WTC11 (cell line): ENCODE measurements at regions not wholly inside any gene's neighbourhood (a gene's known extent, or its start where the extent isn't known, plus 50 kb on each side); places are given as distances from the start of the nearest gene placed in this dataset.

Source experiments
- ATAC-seq: fragments of 200-7000 bp; cut with Tn5 transposase; 2 replicates; pipeline ENCODE4 v1.10.0; 2021; ENCODE audit warnings: mild to moderate bottlenecking, moderate library complexity
- CTCF ChIA-PET: fragments of 300-600 bp; sonication (Branson Sonifier 250); formaldehyde crosslinking; loops from one replicate; lab custom pipeline; 2021; ENCODE audit warnings: antibody characterized with exemption; lab: Charles Lee
- POLR2A ChIA-PET: fragments of 350-600 bp; sonication (Branson Sonifier 250); formaldehyde crosslinking; loops from one replicate; lab custom pipeline; 2021; ENCODE audit warnings: antibody characterized with exemption; lab: Charles Lee
- DNase-seq: peaks from one replicate; pipeline ENCODE4 v3.0.0; 2021; ENCODE audit warnings: low spot score
- H3K27ac Mint-ChIP-seq: 2 replicates; pipeline ENCODE4 v1.8.0; 2021; ENCODE audit warnings: mixed read lengths
- H3K27me3 Mint-ChIP-seq: 2 replicates; pipeline ENCODE4 v1.8.0; 2021; ENCODE audit warnings: low read depth, mild to moderate bottlenecking, moderate library complexity, mixed read lengths
- H3K36me3 Mint-ChIP-seq: 2 replicates; pipeline ENCODE4 v1.8.0; 2021; ENCODE audit warnings: mixed read lengths
- H3K4me1 Mint-ChIP-seq: 2 replicates; pipeline ENCODE4 v1.8.0; 2022; ENCODE audit warnings: mixed read lengths
- H3K4me3 Mint-ChIP-seq: 2 replicates; pipeline ENCODE4 v1.8.0; 2021; ENCODE audit warnings: mild to moderate bottlenecking, moderate library complexity, mixed read lengths
- H3K9me3 Mint-ChIP-seq: 2 replicates; pipeline ENCODE4 v1.8.0; 2021; ENCODE audit warnings: mixed read lengths
- ATF1 ChIP-seq: sonication (generic); formaldehyde crosslinking; IDR thresholded peaks from 2 replicates; pipeline ENCODE4 v1.8.1; 2023; ENCODE audit warnings: mild to moderate bottlenecking, moderate library complexity, missing genetic modification reagents
- ATF2 ChIP-seq: sonication (generic); formaldehyde crosslinking; IDR thresholded peaks from 2 replicates; pipeline ENCODE4 v1.8.1; 2022; ENCODE audit warnings: low read depth, missing genetic modification reagents, borderline replicate concordance
- ATF3 ChIP-seq: sonication (generic); formaldehyde crosslinking; conservative IDR thresholded peaks from 2 replicates; pipeline ENCODE4 v1.8.1; 2022; ENCODE audit warnings: mild to moderate bottlenecking, missing genetic modification reagents
- CREB1 ChIP-seq: sonication (generic); formaldehyde crosslinking; IDR thresholded peaks from 2 replicates; pipeline ENCODE4 v1.8.0; 2023; ENCODE audit warnings: mild to moderate bottlenecking, missing genetic modification reagents
- E2F5 ChIP-seq: sonication (generic); formaldehyde crosslinking; IDR thresholded peaks from 2 replicates; pipeline ENCODE4 v1.8.1; 2022; ENCODE audit warnings: mild to moderate bottlenecking, moderate library complexity, missing genetic modification reagents
- ELF4 ChIP-seq: sonication (generic); formaldehyde crosslinking; IDR thresholded peaks from 2 replicates; pipeline ENCODE4 v1.8.1; 2022; ENCODE audit warnings: low read depth, mild to moderate bottlenecking, moderate library complexity, missing genetic modification reagents
- ETV6 ChIP-seq: sonication (generic); formaldehyde crosslinking; IDR thresholded peaks from 2 replicates; pipeline ENCODE4 v1.8.1; 2022; ENCODE audit warnings: mild to moderate bottlenecking, missing genetic modification reagents
- FOXJ3 ChIP-seq: sonication (generic); formaldehyde crosslinking; IDR thresholded peaks from 2 replicates; pipeline ENCODE4 v1.9.0; 2021; ENCODE audit warnings: missing genetic modification reagents, mild to moderate bottlenecking, borderline replicate concordance
- KAT7 ChIP-seq: sonication (generic); formaldehyde crosslinking; IDR thresholded peaks from 2 replicates; pipeline ENCODE4 v1.8.1; 2023; ENCODE audit warnings: missing genetic modification reagents, mild to moderate bottlenecking, borderline replicate concordance
- NFATC4 ChIP-seq: fragments of 250-450 bp; sonication (Bioruptor Pico); IDR thresholded peaks from 2 replicates; pipeline ENCODE4 v1.9.0; 2021; ENCODE audit warnings: mild to moderate bottlenecking
- NR3C1 ChIP-seq: sonication (generic); formaldehyde crosslinking; conservative IDR thresholded peaks from 2 replicates; pipeline ENCODE4 v1.8.1; 2023; ENCODE audit warnings: low read depth, mild to moderate bottlenecking, missing genetic modification reagents
- PRRX2 ChIP-seq: fragments of 250-450 bp; sonication (Bioruptor Pico); IDR thresholded peaks from 2 replicates; pipeline ENCODE4 v1.8.0; 2021; ENCODE audit warnings: mild to moderate bottlenecking
- RORB ChIP-seq: fragments of 250-450 bp; sonication (Bioruptor Pico); IDR thresholded peaks from 2 replicates; pipeline ENCODE4 v1.9.0; 2021; ENCODE audit warnings: mild to moderate bottlenecking
- SMAD4 ChIP-seq: sonication (generic); formaldehyde crosslinking; IDR thresholded peaks from 2 replicates; pipeline ENCODE4 v1.8.0; 2022; ENCODE audit warnings: mild to moderate bottlenecking, missing genetic modification reagents
- TEAD1 ChIP-seq: sonication (generic); formaldehyde crosslinking; IDR thresholded peaks from 2 replicates; pipeline ENCODE4 v1.8.0; 2022; ENCODE audit warnings: mild to moderate bottlenecking, missing genetic modification reagents
- ZBTB21 ChIP-seq: sonication (generic); formaldehyde crosslinking; IDR thresholded peaks from 2 replicates; pipeline ENCODE4 v1.8.1; 2023; ENCODE audit warnings: mild to moderate bottlenecking, missing genetic modification reagents, borderline replicate concordance
- ZMAT4 ChIP-seq: fragments of 250-450 bp; sonication (Bioruptor Pico); IDR thresholded peaks from 2 replicates; pipeline ENCODE4 v1.9.0; 2021; ENCODE audit warnings: mild to moderate bottlenecking
- ZNF219 ChIP-seq: sonication (generic); formaldehyde crosslinking; IDR thresholded peaks from 2 replicates; pipeline ENCODE4 v1.8.0; 2023; ENCODE audit warnings: missing genetic modification reagents, mild to moderate bottlenecking, borderline replicate concordance
- ZNF396 ChIP-seq: fragments of 250-450 bp; sonication (Bioruptor Pico); IDR thresholded peaks from 2 replicates; pipeline ENCODE4 v1.8.0; 2021; ENCODE audit warnings: mild to moderate bottlenecking, moderate library complexity, borderline replicate concordance
- ZNF671 ChIP-seq: fragments of 250-450 bp; sonication (Bioruptor Pico); IDR thresholded peaks from 2 replicates; pipeline ENCODE4 v1.8.0; 2021; ENCODE audit warnings: mild to moderate bottlenecking
- ZSCAN18 ChIP-seq: fragments of 250-450 bp; sonication (Bioruptor Pico); IDR thresholded peaks from 2 replicates; pipeline ENCODE4 v2.1.2; 2022; ENCODE audit warnings: mild to moderate bottlenecking, moderate library complexity
- TF ChIP-seq, protein P1 (sequence below): sonication (generic); formaldehyde crosslinking; IDR thresholded peaks from 2 replicates; pipeline ENCODE4 v1.8.0; 2022; ENCODE audit warnings: mild to moderate bottlenecking, missing genetic modification reagents
- TF ChIP-seq, protein P2 (sequence below): fragments of 250-450 bp; sonication (Bioruptor Pico); conservative IDR thresholded peaks from 2 replicates; pipeline ENCODE4 v1.9.0; 2021; ENCODE audit warnings: mild to moderate bottlenecking
- TF ChIP-seq, protein P3 (sequence below): sonication (generic); formaldehyde crosslinking; IDR thresholded peaks from 2 replicates; pipeline ENCODE4 v1.8.1; 2023; ENCODE audit warnings: mild to moderate bottlenecking, missing genetic modification reagents, moderate library complexity

- CTCF ChIA-PET = no interaction called here
- H3K27ac Mint-ChIP-seq = no peak overlapping the region
- no peak for ATAC-seq
Measured at GRCh38 chr15:49712162-49712561, 91.3 kb downstream of the DTWD1 start.

GRCh38 chr15:49712846-49713450 lies 92.1 kb downstream of the DTWD1 start:
- Mint-ChIP-seq H3K36me3 (peaks cover 2% of the 10 kb centered on the region; the same call in 1 of the 2 replicates), H3K27me3 (peaks cover 29% of the 10 kb centered on the region), H3K27ac (no peak overlapping the region), H3K4me1 (peaks cover 3% of the 10 kb centered on the region; the same call in 1 of the 2 replicates), H3K9me3 (peaks cover 25% of the 10 kb centered on the region), H3K4me3 (no peak overlapping the region)
- ChIA-PET POLR2A (no interaction called here), CTCF (no interaction called here)
- DNase-seq = no peak
- ATAC-seq = no peak
- TF ChIP-seq FOXJ3 (no peak), SMAD4 (no peak), KAT7 (no peak), TEAD1 (CRISPR knock-in tag) (no peak), ZMAT4 (no peak), CREB1 (CRISPR knock-in tag) (no peak), ZSCAN18 (no peak), PRRX2 (CRISPR knock-in tag) (no peak), NR3C1 (CRISPR knock-in tag) (no peak), ATF1 (no peak), ETV6 (no peak), NFATC4 (CRISPR knock-in tag) (no peak), ATF2 (CRISPR knock-in tag) (no peak), E2F5 (CRISPR knock-in tag) (no peak), ELF4 (no peak), ZNF671 (CRISPR knock-in tag) (no peak)
- TF ChIP-seq, protein P1, sequence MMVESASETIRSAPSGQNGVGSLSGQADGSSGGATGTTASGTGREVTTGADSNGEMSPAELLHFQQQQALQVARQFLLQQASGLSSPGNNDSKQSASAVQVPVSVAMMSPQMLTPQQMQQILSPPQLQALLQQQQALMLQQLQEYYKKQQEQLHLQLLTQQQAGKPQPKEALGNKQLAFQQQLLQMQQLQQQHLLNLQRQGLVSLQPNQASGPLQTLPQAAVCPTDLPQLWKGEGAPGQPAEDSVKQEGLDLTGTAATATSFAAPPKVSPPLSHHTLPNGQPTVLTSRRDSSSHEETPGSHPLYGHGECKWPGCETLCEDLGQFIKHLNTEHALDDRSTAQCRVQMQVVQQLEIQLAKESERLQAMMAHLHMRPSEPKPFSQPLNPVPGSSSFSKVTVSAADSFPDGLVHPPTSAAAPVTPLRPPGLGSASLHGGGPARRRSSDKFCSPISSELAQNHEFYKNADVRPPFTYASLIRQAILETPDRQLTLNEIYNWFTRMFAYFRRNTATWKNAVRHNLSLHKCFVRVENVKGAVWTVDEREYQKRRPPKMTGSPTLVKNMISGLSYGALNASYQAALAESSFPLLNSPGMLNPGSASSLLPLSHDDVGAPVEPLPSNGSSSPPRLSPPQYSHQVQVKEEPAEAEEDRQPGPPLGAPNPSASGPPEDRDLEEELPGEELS = no peak

More at GRCh38 chr15:49712162-49712561, 91.3 kb downstream of the DTWD1 start:
- POLR2A ChIA-PET = no interaction called here
- no peak overlapping the region for H3K4me3 Mint-ChIP-seq
- TF ChIP-seq FOXJ3 (no peak), PRRX2 (CRISPR knock-in tag) (no peak), ATF3 (CRISPR knock-in tag) (no peak), ZNF396 (CRISPR knock-in tag) (no peak), ZNF219 (CRISPR knock-in tag) (no peak), RORB (CRISPR knock-in tag) (no peak), ZBTB21 (no peak), E2F5 (CRISPR knock-in tag) (no peak), KAT7 (no peak)
- TF ChIP-seq, protein P2, sequence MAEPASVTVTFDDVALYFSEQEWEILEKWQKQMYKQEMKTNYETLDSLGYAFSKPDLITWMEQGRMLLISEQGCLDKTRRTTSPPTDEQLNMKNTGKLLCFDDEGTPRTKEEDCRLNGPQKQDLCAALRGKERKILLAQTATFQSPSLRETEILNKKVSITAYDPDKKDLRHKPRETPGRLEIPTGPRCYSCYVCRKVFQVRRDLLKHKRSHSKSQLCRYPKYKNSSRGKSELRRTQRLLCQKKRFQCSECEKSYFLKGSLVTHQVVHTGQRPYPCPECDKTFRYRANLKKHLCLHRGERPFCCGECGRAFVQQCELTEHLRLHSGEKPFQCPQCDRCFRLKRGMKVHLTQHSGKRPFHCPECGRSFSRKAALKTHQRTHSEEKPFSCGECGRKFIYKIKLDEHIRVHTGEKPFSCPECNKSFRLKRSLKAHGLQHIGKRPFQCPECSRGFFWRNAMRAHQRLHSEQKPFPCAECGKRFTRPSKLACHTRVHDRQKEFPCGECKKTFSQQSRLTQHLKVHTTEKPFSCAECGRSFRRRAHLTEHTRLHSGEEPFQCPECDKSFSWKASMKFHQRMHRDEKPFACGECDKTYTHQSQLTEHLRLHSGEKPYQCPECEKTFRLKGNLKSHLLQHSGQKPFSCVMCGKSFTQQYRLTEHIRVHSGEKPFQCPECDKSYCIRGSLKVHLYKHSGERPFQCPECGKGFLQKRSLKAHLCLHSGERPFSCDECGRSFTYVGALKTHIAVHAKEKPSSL (CRISPR knock-in tag) = no peak
- TF ChIP-seq, protein P3, sequence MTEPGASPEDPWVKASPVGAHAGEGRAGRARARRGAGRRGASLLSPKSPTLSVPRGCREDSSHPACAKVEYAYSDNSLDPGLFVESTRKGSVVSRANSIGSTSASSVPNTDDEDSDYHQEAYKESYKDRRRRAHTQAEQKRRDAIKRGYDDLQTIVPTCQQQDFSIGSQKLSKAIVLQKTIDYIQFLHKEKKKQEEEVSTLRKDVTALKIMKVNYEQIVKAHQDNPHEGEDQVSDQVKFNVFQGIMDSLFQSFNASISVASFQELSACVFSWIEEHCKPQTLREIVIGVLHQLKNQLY = no peak
- TF ChIP-seq, all 79 proteins: peak for 0
- peaks cover 3% of the 10 kb centered on the region; the same call in 1 of the 2 replicates for H3K4me1 Mint-ChIP-seq
- peaks cover 21% of the 10 kb centered on the region for H3K27me3 Mint-ChIP-seq
- H3K9me3 Mint-ChIP-seq = peaks cover 31% of the 10 kb centered on the region
- DNase-seq = no peak
- peaks cover 2% of the 10 kb centered on the region; the same call in 1 of the 2 replicates for H3K36me3 Mint-ChIP-seq
